ENCODE measurements at regions not wholly inside any gene's neighbourhood (a gene's known extent, or its start where the extent isn't known, plus 50 kb on each side); places are given as distances from the start of the nearest gene placed in this dataset.

GRCh38 chr3:23735062-23735461 lies 70.7 kb upstream of the UBE2E1 start (continued):
- TF ChIP-seq RELB (IDR thresholded peaks at IDR 0.05; ENCODE audit: low read depth) = no peak
- no peak for TF ChIP-seq CHD4 (IDR thresholded peaks at IDR 0.05)
- TF ChIP-seq REST (IDR thresholded peaks at IDR 0.05; ENCODE audit: low read depth, low read length) = no peak
- TF ChIP-seq CBX5 (IDR thresholded peaks at IDR 0.05; ENCODE audit: low read depth) = no peak
- TF ChIP-seq RAD21 (IDR thresholded peaks at IDR 0.05; ENCODE audit: insufficient read depth, low read depth, low read length) = no peak
- TF ChIP-seq MEF2B (IDR thresholded peaks at IDR 0.05; ENCODE audit: partially characterized antibody, poor library complexity, severe bottlenecking) = no peak
- TF ChIP-seq RBBP5 (conservative IDR thresholded peaks at IDR 0.05) = no peak
- no peak for TF ChIP-seq BCL3 (IDR thresholded peaks at IDR 0.05; ENCODE audit: borderline replicate concordance, insufficient read depth, low read depth, low read length, poor library complexity, severe bottlenecking)
- no peak for TF ChIP-seq NR2C2 (IDR thresholded peaks at IDR 0.05; ENCODE audit: borderline replicate concordance, control insufficient read depth, insufficient read length, low read depth)
- no peak for TF ChIP-seq NFXL1 (IDR thresholded peaks at IDR 0.05; ENCODE audit: borderline replicate concordance)
- no peak for TF ChIP-seq SMAD5 (IDR thresholded peaks at IDR 0.05; ENCODE audit: low read depth)
- TF ChIP-seq EGR1 (IDR thresholded peaks at IDR 0.05; ENCODE audit: borderline replicate concordance in 1 of 2, low read depth in 2 of 2, low read length in 2 of 2) = no peak
